Endodermal cell (in vitro differentiated cells): ENCODE measurements at regions not wholly inside any gene's neighbourhood (a gene's known extent, or its start where the extent isn't known, plus 50 kb on each side); places are given as distances from the start of the nearest gene placed in this dataset.

Experiments used
- DNase-seq: peaks from one replicate; pipeline ENCODE4 v3.0.0-alpha.2; 2017
- H3K27ac ChIP-seq: 2 replicates; pipeline ENCODE4 v1.5.1; 2013; ENCODE audit warnings: mild to moderate bottlenecking, low read depth, low read length, moderate library complexity
- H3K27me3 ChIP-seq: 2 replicates; pipeline ENCODE4 v1.6.1; 2013; ENCODE audit warnings: mild to moderate bottlenecking, low read length, moderate library complexity; ENCODE audit not compliant: insufficient read depth, control insufficient read depth, poor library complexity, severe bottlenecking
- H3K36me3 ChIP-seq: 2 replicates; pipeline ENCODE4 v1.7.0; 2013; ENCODE audit warnings: mild to moderate bottlenecking, low read length, moderate library complexity; ENCODE audit not compliant: control insufficient read depth, insufficient read depth
- H3K4me1 ChIP-seq: one replicate; pipeline ENCODE4 v1.7.0; 2013; ENCODE audit warnings: low read length; ENCODE audit not compliant: control insufficient read depth, insufficient read depth
- H3K4me3 ChIP-seq: 2 replicates; pipeline ENCODE4 v1.5.1; 2013; ENCODE audit warnings: mild to moderate bottlenecking, low read length, moderate library complexity
- H3K9ac ChIP-seq: 2 replicates; pipeline ENCODE4 v1.6.1; 2013; ENCODE audit warnings: mild to moderate bottlenecking, low read length, moderate library complexity; ENCODE audit not compliant: poor library complexity, severe bottlenecking; ENCODE audit errors: extremely low read depth
- H3K9me3 ChIP-seq: 2 replicates; pipeline ENCODE4 v1.6.1; 2013; ENCODE audit warnings: mild to moderate bottlenecking, low read length, moderate library complexity; ENCODE audit not compliant: control insufficient read depth
- H3K27ac Mint-ChIP-seq: 2 replicates; pipeline ENCODE4 v1.8.0; 2020; ENCODE audit warnings: mixed read lengths
- H3K27me3 Mint-ChIP-seq: 2 replicates; pipeline ENCODE4 v1.8.0; 2021; ENCODE audit warnings: mild to moderate bottlenecking, mixed read lengths; ENCODE audit not compliant: insufficient read depth
- H3K36me3 Mint-ChIP-seq: 2 replicates; pipeline ENCODE4 v1.8.0; 2020; ENCODE audit warnings: low read depth, mixed read lengths
- H3K4me1 Mint-ChIP-seq: 2 replicates; pipeline ENCODE4 v1.8.0; 2020; ENCODE audit warnings: mixed read lengths
- H3K4me3 Mint-ChIP-seq: 2 replicates; pipeline ENCODE4 v1.8.0; 2020; ENCODE audit warnings: mild to moderate bottlenecking, moderate library complexity, mixed read lengths
- H3K9me3 Mint-ChIP-seq: 2 replicates; pipeline ENCODE4 v1.8.0; 2020; ENCODE audit warnings: mild to moderate bottlenecking, mixed read lengths
- CTCF ChIP-seq: fragments of 200-600 bp; sonication (generic); conservative IDR thresholded peaks from 2 replicates; pipeline ENCODE4 v1.5.0; 2021; ENCODE audit warnings: antibody characterized with exemption, mild to moderate bottlenecking
- WGBS, 2 experiments: methylation state at CpG; one replicate each; pipeline versions ENCODE4 v1.1.5 to v1.1.7; 2013; ENCODE audit warnings: missing lambda C conversion rate in 2 of 2, mixed read lengths in 1 of 2; ENCODE audit not compliant: insufficient coverage in 1 of 2, insufficient read length in 1 of 2; 5-methylcytosine and 5-hydroxymethylcytosine counted together

GRCh38 chr13:34352958-34353357, 535.0 kb downstream of the RFC3 start:
- Mint-ChIP-seq H3K9me3 (no peaks in the 10 kb centered on the region), H3K36me3 (no peaks in the 10 kb centered on the region), H3K27me3 (no peaks in the 10 kb centered on the region), H3K4me1 (peaks cover 7% of the 10 kb centered on the region), H3K4me3 (no peak overlapping the region), H3K27ac (no peak overlapping the region)
- no peak for DNase-seq
- TF ChIP-seq CTCF: no peak
- H3K36me3 ChIP-seq: no peaks in the 10 kb centered on the region
- WGBS, 2 experiments: 88 to 100% methylated on average over 2 to 4 of the region's 4 CpGs
- H3K9me3 ChIP-seq: no peaks in the 10 kb centered on the region
- no peaks in the 10 kb centered on the region for H3K4me1 ChIP-seq
- no peak overlapping the region for H3K27ac ChIP-seq
- H3K9ac ChIP-seq: no peak overlapping the region
- no peak overlapping the region for H3K4me3 ChIP-seq
- no peaks in the 10 kb centered on the region for H3K27me3 ChIP-seq

- Mint-ChIP-seq H3K4me1 (peaks cover 7% of the 10 kb centered on the region), H3K9me3 (peaks cover 3% of the 10 kb centered on the region), H3K4me3 (no peak overlapping the region), H3K36me3 (no peaks in the 10 kb centered on the region), H3K27ac (no peak overlapping the region), H3K27me3 (no peaks in the 10 kb centered on the region)
- Histone ChIP-seq H3K4me3 (no peak overlapping the region), H3K9me3 (peaks cover 13% of the 10 kb centered on the region), H3K36me3 (no peaks in the 10 kb centered on the region), H3K27ac (no peak overlapping the region), H3K27me3 (no peaks in the 10 kb centered on the region), H3K4me1 (no peaks in the 10 kb centered on the region), H3K9ac (no peak overlapping the region)
- 97 to 100% methylated on average over 1 to 4 of the region's 4 CpGs for WGBS, 2 experiments
- no peak for TF ChIP-seq CTCF
- no peak for DNase-seq
Measured at GRCh38 chr13:34356686-34357434, 538.9 kb downstream of the RFC3 start.

GRCh38 chr13:34357435-34358232, 539.7 kb downstream of the RFC3 start:
- no peak overlapping the region for H3K4me3 ChIP-seq
- no peak overlapping the region for H3K27ac Mint-ChIP-seq
- no peaks in the 10 kb centered on the region for H3K36me3 Mint-ChIP-seq
- 89 to 91% methylated on average over 3 to 10 of the region's 10 CpGs for WGBS, 2 experiments
- no peak overlapping the region for H3K27ac ChIP-seq
- peaks cover 13% of the 10 kb centered on the region for H3K9me3 ChIP-seq
- TF ChIP-seq CTCF: peak; percentile 27
- peaks cover 5% of the 10 kb centered on the region for H3K4me1 Mint-ChIP-seq
- H3K27me3 ChIP-seq: no peaks in the 10 kb centered on the region
- no peaks in the 10 kb centered on the region for H3K27me3 Mint-ChIP-seq
- peak; percentile 50 for DNase-seq
- no peaks in the 10 kb centered on the region for H3K36me3 ChIP-seq
- no peak overlapping the region for H3K9ac ChIP-seq
- no peak overlapping the region for H3K4me3 Mint-ChIP-seq
- no peaks in the 10 kb centered on the region for H3K4me1 ChIP-seq
- H3K9me3 Mint-ChIP-seq: peaks cover 3% of the 10 kb centered on the region
